Uterus (tissue), 2 donors: ENCODE measurements at regions not wholly inside any gene's neighbourhood (a gene's known extent, or its start where the extent isn't known, plus 50 kb on each side); places are given as distances from the start of the nearest gene placed in this dataset.

ENCODE experiments used
- CTCF ChIP-seq, 4 experiments: fragments of 200-600 bp in 2 of 4; fragments of 450-650 bp in 2 of 4; sonication (generic) in 2 of 4; IDR thresholded peaks; one replicate each; pipeline ENCODE4 v1.5.1; 2016 to 2019; ENCODE audit warnings: antibody characterized with exemption in 4 of 4, mild to moderate bottlenecking in 2 of 4, moderate library complexity in 1 of 4
- POLR2A ChIP-seq, 2 donors: fragments of 450-650 bp; IDR thresholded peaks; one replicate each; pipeline ENCODE4 v1.6.1; 2016; ENCODE audit warnings: antibody characterized with exemption in 2 of 2, mild to moderate bottlenecking in 1 of 2, moderate library complexity in 1 of 2

- TF ChIP-seq CTCF (IDR thresholded peaks at IDR 0.05) (no peak), POLR2A (IDR thresholded peaks at IDR 0.05) (no peak)
These were observed 210.6 kb upstream of the CDYL start for GRCh38 chr6:4565301-4566250.
